ENCODE measurements at regions not wholly inside any gene's neighbourhood (a gene's known extent, or its start where the extent isn't known, plus 50 kb on each side); places are given as distances from the start of the nearest gene placed in this dataset.

GRCh38 chr9:89956907-89957306 is 352.1 kb downstream of the GADD45G start:
- Histone ChIP-seq H4K20me1 (ENCODE audit: low read depth, low read length) (no peaks in the 10 kb centered on the region), H3K9me2 (replicated peaks; ENCODE audit: insufficient read depth, low read length) (no peaks in the 10 kb centered on the region), H3K27me3 (ENCODE audit: low read length) (no peaks in the 10 kb centered on the region), H3K4me2 (ENCODE audit: low read depth, low read length, poor library complexity, severe bottlenecking) (no peak overlapping the region), H2AFZ (ENCODE audit: low read depth, low read length, severe bottlenecking) (no peak overlapping the region), H3K36me3 (ENCODE audit: low read length) (no peaks in the 10 kb centered on the region), H3K9me3 (ENCODE audit: insufficient read depth, low read length) (no peaks in the 10 kb centered on the region), H3K9ac (ENCODE audit: low read length) (no peak overlapping the region), H3K27ac (ENCODE audit: low read depth, low read length) (no peak overlapping the region), H3K4me3 (ENCODE audit: insufficient read depth, low read length, poor library complexity, severe bottlenecking) (no peak overlapping the region), H3K79me2 (ENCODE audit: insufficient read depth, low read length) (no peaks in the 10 kb centered on the region), H3F3A (ENCODE audit: insufficient read depth) (no peaks in the 10 kb centered on the region)
- TF ChIP-seq CTCF (IDR thresholded peaks at IDR 0.05; ENCODE audit: insufficient read depth, low read length, poor library complexity, severe bottlenecking), result no peak

GRCh38 chr9:89958086-89958485 is 353.3 kb downstream of the GADD45G start:
- TF ChIP-seq EZH2phosphoT487 (conservative IDR thresholded peaks at IDR 0.05; ENCODE audit: low read length), result no peak
- no peak for TF ChIP-seq CTCF (IDR thresholded peaks at IDR 0.05; ENCODE audit: insufficient read depth, low read length, poor library complexity, severe bottlenecking)
- Histone ChIP-seq H3K79me2 (ENCODE audit: insufficient read depth, low read length) (no peaks in the 10 kb centered on the region), H2AFZ (ENCODE audit: low read depth, low read length, severe bottlenecking) (no peak overlapping the region), H3K9me3 (ENCODE audit: insufficient read depth, low read length) (no peaks in the 10 kb centered on the region), H3F3A (ENCODE audit: insufficient read depth) (no peaks in the 10 kb centered on the region), H4K20me1 (ENCODE audit: low read depth, low read length) (no peaks in the 10 kb centered on the region), H3K4me2 (ENCODE audit: low read depth, low read length, poor library complexity, severe bottlenecking) (no peak overlapping the region), H3K27ac (ENCODE audit: low read depth, low read length) (no peak overlapping the region), H3K27me3 (ENCODE audit: low read length) (no peaks in the 10 kb centered on the region), H3K9ac (ENCODE audit: low read length) (no peak overlapping the region), H3K36me3 (ENCODE audit: low read length) (no peaks in the 10 kb centered on the region), H3K9me2 (replicated peaks; ENCODE audit: insufficient read depth, low read length) (no peaks in the 10 kb centered on the region), H3K4me3 (ENCODE audit: insufficient read depth, low read length, poor library complexity, severe bottlenecking) (no peak overlapping the region)

GRCh38 chr9:89961616-89962341 is 357.0 kb downstream of the GADD45G start:
- Histone ChIP-seq H3K79me2 (ENCODE audit: insufficient read depth, low read length) (no peaks in the 10 kb centered on the region), H2AFZ (ENCODE audit: low read depth, low read length, severe bottlenecking) (no peak overlapping the region)

More at GRCh38 chr9:89961616-89962341, 357.0 kb downstream of the GADD45G start:
- Histone ChIP-seq H3K9me3 (ENCODE audit: insufficient read depth, low read length) (no peaks in the 10 kb centered on the region), H3K4me3 (ENCODE audit: insufficient read depth, low read length, poor library complexity, severe bottlenecking) (no peak overlapping the region), H3F3A (ENCODE audit: insufficient read depth) (no peaks in the 10 kb centered on the region), H3K9me2 (replicated peaks; ENCODE audit: insufficient read depth, low read length) (no peaks in the 10 kb centered on the region), H3K4me2 (ENCODE audit: low read depth, low read length, poor library complexity, severe bottlenecking) (no peak overlapping the region), H3K36me3 (ENCODE audit: low read length) (no peaks in the 10 kb centered on the region), H3K27me3 (ENCODE audit: low read length) (no peaks in the 10 kb centered on the region), H3K9ac (ENCODE audit: low read length) (no peak overlapping the region), H4K20me1 (ENCODE audit: low read depth, low read length) (no peaks in the 10 kb centered on the region), H3K27ac (ENCODE audit: low read depth, low read length) (no peak overlapping the region)
- TF ChIP-seq EZH2phosphoT487 (conservative IDR thresholded peaks at IDR 0.05; ENCODE audit: low read length) (no peak), CTCF (IDR thresholded peaks at IDR 0.05; ENCODE audit: insufficient read depth, low read length, poor library complexity, severe bottlenecking) (no peak)

Data from SU-DHL-6 (cell line).